ENCODE measurements at regions not wholly inside any gene's neighbourhood (a gene's known extent, or its start where the extent isn't known, plus 50 kb on each side); places are given as distances from the start of the nearest gene placed in this dataset.

DNA sequence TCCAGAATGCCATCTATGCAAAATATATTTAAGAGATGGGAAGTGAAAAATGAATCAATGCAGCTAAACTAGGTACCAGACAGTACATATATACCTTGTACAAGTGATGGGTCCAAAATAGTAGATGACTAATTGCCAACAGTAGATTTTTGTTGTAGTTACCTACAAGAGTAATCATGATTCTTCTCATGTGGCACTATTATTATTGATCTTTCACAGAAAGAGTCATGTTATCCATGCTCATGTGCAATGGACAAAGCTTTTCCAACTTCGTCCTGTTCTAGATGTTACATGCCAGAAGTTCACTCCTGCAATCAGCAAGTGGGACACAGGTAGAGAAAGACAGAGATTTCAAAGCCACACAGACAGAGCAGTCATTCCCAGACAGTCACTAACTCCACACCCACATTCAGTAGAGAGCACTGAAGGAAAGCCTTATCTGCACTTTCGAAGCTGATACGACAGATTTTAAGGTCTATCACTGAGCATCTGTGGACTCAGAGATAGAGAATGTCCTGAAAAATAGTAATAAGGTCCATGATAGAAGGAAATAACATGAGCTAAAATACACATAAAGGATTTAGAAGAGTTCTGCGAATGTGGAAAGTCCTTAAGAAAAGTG, 101.6 kb upstream of the ITPRID2 start:
- TF ChIP-seq GATA2 (IDR thresholded peaks at IDR 0.05; ENCODE audit: low read depth, low read length) = no peak
- TF ChIP-seq GATA3 (IDR thresholded peaks at IDR 0.05; ENCODE audit: low read depth, low read length) = no peak
